HEK293 (cell line): ENCODE measurements at regions not wholly inside any gene's neighbourhood (a gene's known extent, or its start where the extent isn't known, plus 50 kb on each side); places are given as distances from the start of the nearest gene placed in this dataset.

Experiments used
- CTCF ChIA-PET: fragments of 350-600 bp; formaldehyde crosslinking; extraction: SDS; loops from one replicate; lab custom pipeline; 2021; ENCODE audit warnings: antibody characterized with exemption; lab: Yijun Ruan, JAX
- POLR2A ChIA-PET: fragments of 300-600 bp; formaldehyde crosslinking; extraction: SDS; loops from one replicate; lab custom pipeline; 2020; ENCODE audit warnings: antibody characterized with exemption, inconsistent platforms; lab: Yijun Ruan, JAX
- H3K27ac ChIP-seq: fragments of 200-500 bp; sonication (Bioruptor generic); 2 replicates; pipeline ENCODE4 v1.5.1; 2014; ENCODE audit warnings: low read depth, low read length, control low read depth, inconsistent platforms; ENCODE audit errors: extremely low read depth
- H3K36me3 ChIP-seq, 2 experiments: fragments of 200-500 bp in 1 of 2; sonication (Bioruptor generic) in 1 of 2; 1 replicate in 1 of 2; 2 replicates in 1 of 2; pipeline ENCODE4 v1.5.1; 2014 to 2017; ENCODE audit warnings: inconsistent platforms in 2 of 2, low read length in 2 of 2; ENCODE audit not compliant: control insufficient read depth in 2 of 2, insufficient read depth in 1 of 2
- H3K4me1 ChIP-seq: fragments of 200-500 bp; sonication (Bioruptor generic); 2 replicates; pipeline ENCODE4 v1.5.1; 2014; ENCODE audit warnings: mild to moderate bottlenecking, low read length, inconsistent platforms; ENCODE audit not compliant: control insufficient read depth, insufficient read depth
- H3K4me3 ChIP-seq: 2 replicates; pipeline ENCODE4 v1.5.1; 2011; ENCODE audit warnings: low read depth, mild to moderate bottlenecking, control low read depth, low read length, moderate library complexity
- H3K9me3 ChIP-seq: fragments of 200-500 bp; sonication (Bioruptor generic); 2 replicates; pipeline ENCODE4 v1.5.1; 2014; ENCODE audit warnings: low read depth, low read length, inconsistent platforms; ENCODE audit not compliant: control insufficient read depth, insufficient read depth
- AEBP2 ChIP-seq: fragments of 450-650 bp; formaldehyde crosslinking; IDR thresholded peaks from 2 replicates; pipeline ENCODE4 v1.5.1; 2016; ENCODE audit warnings: missing biosample characterization, missing genetic modification characterization, borderline replicate concordance
- RBAK ChIP-seq: fragments of 450-650 bp; formaldehyde crosslinking; IDR thresholded peaks from 2 replicates; pipeline ENCODE4 v1.5.1; 2016; ENCODE audit warnings: missing biosample characterization, missing genetic modification characterization
- ZBTB6 ChIP-seq: fragments of 450-650 bp; formaldehyde crosslinking; IDR thresholded peaks from 2 replicates; pipeline ENCODE4 v1.5.1; 2017; ENCODE audit warnings: missing biosample characterization, missing genetic modification characterization
- ZNF2 ChIP-seq: fragments of 450-650 bp; formaldehyde crosslinking; IDR thresholded peaks from 2 replicates; pipeline ENCODE4 v1.5.1; 2016; ENCODE audit warnings: missing biosample characterization, missing genetic modification characterization
- ZNF214 ChIP-seq: fragments of 450-650 bp; formaldehyde crosslinking; IDR thresholded peaks from 2 replicates; pipeline ENCODE4 v1.5.1; 2017; ENCODE audit warnings: missing biosample characterization, mild to moderate bottlenecking, missing genetic modification characterization, borderline replicate concordance
- ZNF26 ChIP-seq: fragments of 450-650 bp; formaldehyde crosslinking; IDR thresholded peaks from 2 replicates; pipeline ENCODE4 v1.5.1; 2016; ENCODE audit warnings: missing biosample characterization, missing genetic modification characterization
- ZNF274 ChIP-seq, 2 experiments: fragments of 200-500 bp in 1 of 2; fragments of 450-650 bp in 1 of 2; sonication (Bioruptor generic) in 1 of 2; formaldehyde crosslinking in 1 of 2; IDR thresholded peaks; 2 replicates each; pipeline versions ENCODE4 v1.5.1 to v1.6.1; 2014 to 2016; ENCODE audit warnings: borderline replicate concordance in 1 of 2, inconsistent platforms in 1 of 2, low read length in 1 of 2, missing biosample characterization in 1 of 2, missing genetic modification characterization in 1 of 2
- ZNF416 ChIP-seq: fragments of 450-650 bp; formaldehyde crosslinking; IDR thresholded peaks from 2 replicates; pipeline ENCODE4 v1.5.1; 2016; ENCODE audit warnings: missing biosample characterization, missing genetic modification characterization
- ZNF423 ChIP-seq: fragments of 450-650 bp; formaldehyde crosslinking; IDR thresholded peaks from 2 replicates; pipeline ENCODE4 v1.5.1; 2016; ENCODE audit warnings: missing biosample characterization, missing genetic modification characterization
- ZNF518A ChIP-seq: fragments of 450-650 bp; formaldehyde crosslinking; conservative IDR thresholded peaks from 2 replicates; pipeline ENCODE4 v1.5.1; 2016; ENCODE audit warnings: low read depth, missing biosample characterization, missing genetic modification characterization
- ZNF549 ChIP-seq: fragments of 450-650 bp; IDR thresholded peaks from 2 replicates; pipeline ENCODE4 v1.5.1; 2018; ENCODE audit warnings: missing biosample characterization, missing genetic modification characterization, mild to moderate bottlenecking, inconsistent platforms, moderate library complexity
- TF ChIP-seq, protein P1 (sequence below): fragments of 450-650 bp; formaldehyde crosslinking; IDR thresholded peaks from 2 replicates; pipeline ENCODE4 v1.5.1; 2016; ENCODE audit warnings: missing biosample characterization, missing genetic modification characterization, low read depth

- TF ChIP-seq ZBTB6 (tag by site-specific recombination), result no peak
- no peak for TF ChIP-seq ZNF416 (tag by site-specific recombination)
- no peak for TF ChIP-seq ZNF423
- TF ChIP-seq, protein P1, sequence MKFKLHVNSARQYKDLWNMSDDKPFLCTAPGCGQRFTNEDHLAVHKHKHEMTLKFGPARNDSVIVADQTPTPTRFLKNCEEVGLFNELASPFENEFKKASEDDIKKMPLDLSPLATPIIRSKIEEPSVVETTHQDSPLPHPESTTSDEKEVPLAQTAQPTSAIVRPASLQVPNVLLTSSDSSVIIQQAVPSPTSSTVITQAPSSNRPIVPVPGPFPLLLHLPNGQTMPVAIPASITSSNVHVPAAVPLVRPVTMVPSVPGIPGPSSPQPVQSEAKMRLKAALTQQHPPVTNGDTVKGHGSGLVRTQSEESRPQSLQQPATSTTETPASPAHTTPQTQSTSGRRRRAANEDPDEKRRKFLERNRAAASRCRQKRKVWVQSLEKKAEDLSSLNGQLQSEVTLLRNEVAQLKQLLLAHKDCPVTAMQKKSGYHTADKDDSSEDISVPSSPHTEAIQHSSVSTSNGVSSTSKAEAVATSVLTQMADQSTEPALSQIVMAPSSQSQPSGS (tag by site-specific recombination), result no peak
Measured at GRCh38 chr6:144885817-144886216, 600.7 kb downstream of the UTRN start (continued).

GRCh38 chr6:144886682-144887081 lies 601.5 kb downstream of the UTRN start:
- Histone ChIP-seq H3K9me3 (no peaks in the 10 kb centered on the region), H3K4me1 (no peaks in the 10 kb centered on the region), H3K4me3 (no peak overlapping the region), H3K27ac (no peak overlapping the region), H3K36me3 (no peaks in the 10 kb centered on the region)
- POLR2A ChIA-PET, result no interaction called here
- TF ChIP-seq RBAK (tag by site-specific recombination) (no peak), ZNF214 (tag by site-specific recombination) (no peak), ZNF274 (IDR thresholded peaks at IDR 0.05; ENCODE audit: low read length) (no peak), ZNF274 (tag by site-specific recombination; IDR thresholded peaks at IDR 0.05; ENCODE audit: borderline replicate concordance) (no peak), ZNF549 (tag by site-specific recombination) (no peak), ZNF26 (tag by site-specific recombination) (no peak), AEBP2 (tag by site-specific recombination) (no peak), ZNF518A (tag by site-specific recombination) (no peak), ZNF2 (tag by site-specific recombination) (no peak)
- CTCF ChIA-PET, result interaction anchor here (0.6 kb wide), 2 partner anchors 10 to 744 kb away, joined by 3 read pairs; no protein-coding TSS in a partner anchor
